Ovary (tissue), 3 donors: ENCODE measurements at regions not wholly inside any gene's neighbourhood (a gene's known extent, or its start where the extent isn't known, plus 50 kb on each side); places are given as distances from the start of the nearest gene placed in this dataset.

ENCODE experiments used
- EP300 ChIP-seq: sonication (generic); formaldehyde crosslinking; IDR thresholded peaks from one replicate; pipeline ENCODE4 v1.6.1; 2017; ENCODE audit warnings: antibody characterized with exemption
- POLR2A ChIP-seq: fragments of 450-650 bp; IDR thresholded peaks from one replicate; pipeline ENCODE4 v1.6.1; 2017; ENCODE audit warnings: antibody characterized with exemption, mild to moderate bottlenecking, moderate library complexity
- TF ChIP-seq, protein P1 (sequence below), 3 donors: fragments of 450-650 bp in 2 of 3; fragments of 200-600 bp in 1 of 3; IDR thresholded peaks; one replicate each; pipeline versions ENCODE4 v1.5.1 to v1.8.0; 2016 to 2022; ENCODE audit warnings: antibody characterized with exemption in 3 of 3, mild to moderate bottlenecking in 1 of 3
- donor health status: DM: no; HTN: no; CAD: no.

DNA sequence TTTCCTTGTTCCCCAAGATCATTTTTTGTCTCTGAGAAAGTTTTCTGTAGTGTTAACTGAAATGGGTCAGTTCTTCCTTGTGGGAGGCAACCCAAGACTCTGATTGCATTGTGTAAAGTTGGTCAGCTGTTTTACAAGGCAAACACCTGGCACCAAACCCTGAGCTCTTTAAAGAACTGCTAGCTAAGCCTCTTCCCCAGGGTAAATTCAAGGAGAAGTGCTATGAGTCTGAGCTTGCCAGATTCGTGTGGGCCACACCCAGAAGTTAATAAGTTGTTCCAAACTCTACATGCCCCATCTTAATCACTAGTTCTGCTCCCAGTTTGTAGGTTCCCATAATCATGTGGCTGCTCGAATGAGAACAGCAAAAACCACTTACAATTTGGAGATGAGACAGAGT, 214.5 kb downstream of the BTG1 start:
- TF ChIP-seq, protein P1, sequence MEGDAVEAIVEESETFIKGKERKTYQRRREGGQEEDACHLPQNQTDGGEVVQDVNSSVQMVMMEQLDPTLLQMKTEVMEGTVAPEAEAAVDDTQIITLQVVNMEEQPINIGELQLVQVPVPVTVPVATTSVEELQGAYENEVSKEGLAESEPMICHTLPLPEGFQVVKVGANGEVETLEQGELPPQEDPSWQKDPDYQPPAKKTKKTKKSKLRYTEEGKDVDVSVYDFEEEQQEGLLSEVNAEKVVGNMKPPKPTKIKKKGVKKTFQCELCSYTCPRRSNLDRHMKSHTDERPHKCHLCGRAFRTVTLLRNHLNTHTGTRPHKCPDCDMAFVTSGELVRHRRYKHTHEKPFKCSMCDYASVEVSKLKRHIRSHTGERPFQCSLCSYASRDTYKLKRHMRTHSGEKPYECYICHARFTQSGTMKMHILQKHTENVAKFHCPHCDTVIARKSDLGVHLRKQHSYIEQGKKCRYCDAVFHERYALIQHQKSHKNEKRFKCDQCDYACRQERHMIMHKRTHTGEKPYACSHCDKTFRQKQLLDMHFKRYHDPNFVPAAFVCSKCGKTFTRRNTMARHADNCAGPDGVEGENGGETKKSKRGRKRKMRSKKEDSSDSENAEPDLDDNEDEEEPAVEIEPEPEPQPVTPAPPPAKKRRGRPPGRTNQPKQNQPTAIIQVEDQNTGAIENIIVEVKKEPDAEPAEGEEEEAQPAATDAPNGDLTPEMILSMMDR (IDR thresholded peaks at IDR 0.05) = no peak
- TF ChIP-seq POLR2A = no peak
- no peak for TF ChIP-seq EP300
